ENCODE measurements at regions not wholly inside any gene's neighbourhood (a gene's known extent, or its start where the extent isn't known, plus 50 kb on each side); places are given as distances from the start of the nearest gene placed in this dataset.

GRCh38 chr6:115411756-115412155, 648.9 kb downstream of the FRK start (continued):
- no peak for TF ChIP-seq E2F6 (IDR thresholded peaks at IDR 0.05; ENCODE audit: borderline replicate concordance in 1 of 2, extremely low read depth in 1 of 2, insufficient read depth in 1 of 2, insufficient read length in 1 of 2, low read depth in 1 of 2, low read length in 1 of 2, poor library complexity in 1 of 2, severe bottlenecking in 1 of 2)
- no peak for TF ChIP-seq RAD51 (IDR thresholded peaks at IDR 0.05; ENCODE audit: borderline replicate concordance, low read depth)
- TF ChIP-seq PCBP1 (IDR thresholded peaks at IDR 0.05; ENCODE audit: low read depth, low read length, poor library complexity, severe bottlenecking): no peak
- TF ChIP-seq CHD4 (IDR thresholded peaks at IDR 0.05; ENCODE audit: insufficient read depth, insufficient replicate concordance, low read depth, low read length, poor library complexity, severe bottlenecking): no peak
- TF ChIP-seq CBX5 (IDR thresholded peaks at IDR 0.05; ENCODE audit: borderline replicate concordance, low read depth): no peak

GRCh38 chr6:115404446-115404845, 656.2 kb downstream of the FRK start:
- H3K4me2 ChIP-seq (ENCODE audit: insufficient read depth, low read length): no peak overlapping the region
- FAIRE-seq (no peak), DNase-seq (ENCODE audit: extremely low read depth in 1 of 4, low spot score in 3 of 4) (no peak), ATAC-seq (no peak)
- intact Hi-C loops (cut with micrococcal nuclease): no loop called here
- H3K9me1 ChIP-seq (ENCODE audit: control insufficient read depth, insufficient read depth, low read length): no peaks in the 10 kb centered on the region
- WGBS (ENCODE audit: insufficient coverage, low coverage, missing lambda C conversion rate): 0% methylated on average over 1 of the region's 1 CpG
- no peak overlapping the region for H3K27ac ChIP-seq (ENCODE audit: extremely low read depth, low read depth, low read length)
- H3K9me3 ChIP-seq (replicated peaks; ENCODE audit: control insufficient read depth, insufficient read depth, low read depth, low read length): no peaks in the 10 kb centered on the region
- H3K9ac ChIP-seq (ENCODE audit: insufficient read depth in 1 of 2, low read depth in 2 of 2, low read length in 2 of 2): no peak overlapping the region
- H3K79me2 ChIP-seq (ENCODE audit: control insufficient read depth, insufficient read depth, low read length): no peaks in the 10 kb centered on the region
- no peaks in the 10 kb centered on the region for H3K27me3 ChIP-seq (ENCODE audit: control insufficient read depth in 2 of 2, insufficient read depth in 2 of 2, low read length in 2 of 2)
- BruUV-seq (replicated peaks): no TSS peak
- CTCF ChIA-PET (ENCODE audit: low intra/inter-chr PET ratio): no interaction called here
- no peaks in the 10 kb centered on the region for H4K20me1 ChIP-seq (replicated peaks; ENCODE audit: control insufficient read depth, insufficient read depth, low read length)
- in situ Hi-C loops (cut with MboI): no loop called here
- no peaks in the 10 kb centered on the region for H3K4me1 ChIP-seq (replicated peaks in 1 of 2; ENCODE audit: control insufficient read depth in 2 of 2, insufficient read depth in 2 of 2, low read length in 2 of 2)
- no peak overlapping the region for H2AFZ ChIP-seq (ENCODE audit: low read depth, low read length)
- POLR2A ChIA-PET: no interaction called here
- TF ChIP-seq PURB (CRISPR knock-in tag; IDR thresholded peaks at IDR 0.05; ENCODE audit: low read depth) (no peak), ZNF507 (tag; conservative IDR thresholded peaks at IDR 0.05) (no peak), FOXP4 (CRISPR knock-in tag; IDR thresholded peaks at IDR 0.05; ENCODE audit: borderline replicate concordance) (no peak), NR2C1 (IDR thresholded peaks at IDR 0.05) (no peak), NR2C1 (tag; IDR thresholded peaks at IDR 0.05) (no peak), HDAC2 (IDR thresholded peaks at IDR 0.05) (no peak), HSF4 (CRISPR knock-in tag; IDR thresholded peaks at IDR 0.05; ENCODE audit: borderline replicate concordance) (no peak), NONO (IDR thresholded peaks at IDR 0.05; ENCODE audit: low read depth in 2 of 2, low read length in 1 of 2) (no peak), MAFG (tag; conservative IDR thresholded peaks at IDR 0.05) (no peak), PRPF4 (IDR thresholded peaks at IDR 0.05; ENCODE audit: insufficient read depth, low read depth, low read length, poor library complexity, severe bottlenecking) (no peak), LARP7 (IDR thresholded peaks at IDR 0.05) (no peak), CC2D1A (IDR thresholded peaks at IDR 0.05) (no peak)
- H3K4me3 ChIP-seq: no peak overlapping the region
- H3K36me3 ChIP-seq (ENCODE audit: control insufficient read depth, insufficient read depth, low read length): no peaks in the 10 kb centered on the region

All from K562 (cell line).